Stimulated activated CD4-positive, alpha-beta T cell treated with anti-CD3 and anti-CD28 coated beads, Interleukin-4, amount 100 ng/mL, for 1 hour (primary cell): ENCODE measurements at regions not wholly inside any gene's neighbourhood (a gene's known extent, or its start where the extent isn't known, plus 50 kb on each side); places are given as distances from the start of the nearest gene placed in this dataset.

Experiments
- DNase-seq: peaks from one replicate; pipeline ENCODE4 v3.0.0-alpha.2; 2020

DNA sequence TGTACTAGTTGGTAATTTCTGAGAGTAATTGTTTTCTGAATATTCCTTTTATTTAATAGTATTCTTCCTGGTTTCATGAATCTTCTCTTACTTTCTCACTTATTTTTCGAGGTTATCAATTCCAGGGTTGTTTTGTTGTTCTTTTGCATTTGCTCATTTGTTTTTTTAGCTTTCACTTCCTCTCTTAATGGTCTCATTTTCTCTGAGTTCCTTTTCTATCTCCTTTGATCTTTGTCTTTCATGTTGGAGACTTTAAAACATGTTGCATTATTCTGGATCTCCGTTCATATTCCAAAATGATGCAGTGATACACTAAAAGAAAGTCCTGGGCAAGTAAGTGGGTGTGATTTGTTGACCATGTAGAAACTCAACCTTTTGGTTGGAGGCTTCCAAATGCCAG lies 345.3 kb upstream of the SLC35B3 start:
- DNase-seq = no peak

DNA sequence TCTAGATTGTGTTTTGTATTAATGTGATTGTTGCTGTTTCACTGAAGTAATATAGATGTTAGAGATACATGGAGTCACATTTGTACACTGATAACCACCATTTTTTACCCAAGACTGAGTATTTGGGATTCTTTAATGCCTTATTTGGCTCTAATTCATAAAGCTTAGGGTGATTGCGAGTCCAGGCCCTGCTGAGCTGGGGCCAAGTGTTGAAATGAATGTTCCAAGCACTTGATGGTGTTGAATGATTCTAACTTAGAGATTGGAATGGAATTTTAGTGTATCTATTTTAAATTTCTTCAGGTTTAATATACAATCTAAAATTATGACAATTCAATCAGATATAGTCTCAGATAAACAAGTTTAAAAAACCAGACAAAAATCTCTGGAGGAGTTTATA lies 329.4 kb upstream of the SLC35B3 start:
- no peak for DNase-seq

- no peak for DNase-seq
Observed at GRCh38 chr6:8760951-8761350, 325.6 kb upstream of the SLC35B3 start.

DNA sequence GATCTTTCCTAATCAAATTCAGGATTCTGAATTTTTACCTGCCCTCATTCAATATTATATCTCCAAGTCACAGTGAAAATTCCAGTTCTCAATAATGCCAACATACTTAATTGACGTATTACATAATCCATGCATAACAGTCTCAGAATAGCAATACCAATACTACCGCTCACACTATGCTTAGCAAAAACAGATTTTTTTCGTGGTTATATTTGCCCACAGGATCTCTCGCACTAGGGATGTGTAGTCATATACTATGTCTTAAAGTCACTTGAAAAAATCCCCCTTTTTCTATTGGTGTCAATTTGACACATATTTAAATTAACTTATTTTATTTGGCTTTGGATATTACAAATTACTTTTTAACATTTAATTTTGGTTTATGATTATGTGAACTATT lies 323.1 kb upstream of the SLC35B3 start:
- DNase-seq = no peak

DNA sequence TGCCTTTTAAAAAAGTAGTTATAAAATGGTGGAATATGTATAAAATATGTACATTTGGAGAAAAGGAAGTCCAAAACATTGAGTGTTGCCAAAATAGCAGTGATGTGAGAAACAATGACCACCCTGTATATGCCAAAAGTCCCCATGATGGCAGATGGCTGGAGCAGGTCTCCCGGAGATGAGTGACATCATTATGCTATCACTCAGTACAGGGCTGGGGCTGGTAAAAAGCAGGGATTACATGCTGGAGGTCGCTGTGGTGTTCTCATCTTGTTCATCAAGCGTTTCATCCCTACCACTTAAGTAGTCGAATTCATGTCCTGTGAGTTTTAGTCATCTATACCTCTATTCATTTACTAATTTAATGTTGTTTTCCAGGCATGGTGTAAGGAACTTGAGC lies 315.3 kb upstream of the SLC35B3 start:
- DNase-seq = no peak

- no peak for DNase-seq
Observed at GRCh38 chr6:8749465-8749864, 314.1 kb upstream of the SLC35B3 start.

- no peak for DNase-seq
Observed at GRCh38 chr6:8743170-8743745, 307.9 kb upstream of the SLC35B3 start.

DNA sequence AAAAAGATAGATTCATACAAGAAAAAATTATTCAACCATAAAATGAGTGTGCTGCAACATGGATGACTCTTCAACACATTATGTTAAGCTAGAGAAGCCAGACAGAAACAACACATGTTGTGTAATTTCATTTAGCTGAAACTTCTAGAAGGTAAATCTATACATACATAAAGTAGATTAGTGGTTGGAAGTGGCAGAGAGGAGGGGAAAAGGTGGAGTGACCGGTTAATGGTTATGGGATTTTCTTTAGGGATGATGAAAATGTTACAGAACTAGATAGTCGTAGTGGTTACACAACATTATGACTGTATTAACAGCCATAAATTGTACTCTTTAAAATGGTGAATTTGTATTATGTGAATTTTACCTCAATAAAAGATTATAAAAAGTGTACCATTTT lies 304.1 kb upstream of the SLC35B3 start:
- DNase-seq = no peak

- no peak for DNase-seq
Observed at GRCh38 chr6:8738951-8739350, 303.6 kb upstream of the SLC35B3 start.

GRCh38 chr6:8736156-8736895 lies 301.0 kb upstream of the SLC35B3 start:
- DNase-seq = no peak

DNA sequence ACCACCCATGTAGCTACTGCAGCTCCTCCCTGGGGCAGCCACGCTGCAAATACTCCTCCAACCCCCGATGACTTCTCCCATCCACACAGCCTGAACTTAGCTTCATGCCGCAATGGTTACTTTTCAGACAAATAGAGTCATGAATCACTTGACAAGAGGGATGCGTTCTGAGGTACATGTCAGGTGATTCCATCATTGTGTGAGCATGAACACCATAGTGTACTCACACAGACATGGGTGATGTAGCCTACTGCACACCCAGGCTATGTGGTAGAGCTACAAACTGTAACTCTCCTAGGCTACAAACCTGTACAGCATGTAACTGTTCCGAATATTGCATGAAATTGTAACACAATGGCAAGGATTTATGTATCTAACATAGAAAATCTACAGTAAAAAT lies 298.5 kb upstream of the SLC35B3 start:
- DNase-seq = no peak

- no peak for DNase-seq
Observed at GRCh38 chr6:8731874-8732273, 296.5 kb upstream of the SLC35B3 start.

GRCh38 chr6:8710668-8711431 lies 275.5 kb upstream of the SLC35B3 start:
- DNase-seq = no peak

GRCh38 chr6:8707956-8708772 lies 272.8 kb upstream of the SLC35B3 start:
- DNase-seq = no peak

GRCh38 chr6:8707369-8707768 lies 272.0 kb upstream of the SLC35B3 start:
- no peak for DNase-seq

GRCh38 chr6:8705435-8706020 lies 270.2 kb upstream of the SLC35B3 start:
- no peak for DNase-seq

GRCh38 chr6:8703059-8703458 lies 267.7 kb upstream of the SLC35B3 start:
- DNase-seq = no peak

DNA sequence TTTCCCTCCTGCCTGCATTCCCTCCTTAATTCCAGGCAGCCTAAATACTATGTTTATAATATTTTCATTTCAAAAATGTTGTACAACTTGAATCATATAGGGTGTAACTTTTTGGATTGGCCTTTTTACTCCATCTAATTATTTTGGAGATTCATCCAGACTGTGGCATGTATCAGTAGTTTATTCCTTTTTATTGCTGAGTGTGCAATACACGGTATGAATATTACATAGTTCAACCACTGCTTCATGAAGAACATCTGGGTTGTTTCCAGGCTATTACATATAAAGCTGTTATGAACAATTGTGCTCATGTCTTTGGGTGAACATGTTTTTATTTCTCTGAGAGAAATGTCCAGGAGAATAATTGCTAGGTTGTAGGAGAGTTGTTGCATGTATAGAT lies 253.5 kb upstream of the SLC35B3 start:
- DNase-seq = no peak

- DNase-seq = no peak
Observed at GRCh38 chr6:8686077-8686476, 250.7 kb upstream of the SLC35B3 start.

GRCh38 chr6:8683204-8683603 lies 247.9 kb upstream of the SLC35B3 start:
- no peak for DNase-seq

DNA sequence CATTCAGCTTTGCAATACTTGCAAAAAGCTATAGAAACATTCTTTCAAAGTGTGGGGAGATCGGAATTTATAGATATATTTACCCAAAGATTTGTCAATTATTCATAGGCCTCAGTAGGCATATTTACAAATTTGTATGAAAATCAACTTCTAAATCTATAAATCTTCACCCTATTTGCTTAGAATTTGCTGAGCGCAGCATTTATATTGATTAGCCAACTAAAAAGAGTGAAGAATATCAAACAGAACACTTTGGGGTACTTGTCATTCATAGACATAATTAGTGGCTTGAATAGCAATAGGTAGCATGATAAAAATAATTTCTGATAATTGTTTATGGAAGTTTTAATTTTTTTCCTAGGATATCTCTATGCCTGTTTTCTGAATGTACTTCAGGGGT lies 244.5 kb upstream of the SLC35B3 start:
- DNase-seq = no peak

- no peak for DNase-seq
Observed at GRCh38 chr6:8678466-8678865, 243.1 kb upstream of the SLC35B3 start.

GRCh38 chr6:8674126-8674525 lies 238.8 kb upstream of the SLC35B3 start:
- DNase-seq = no peak
